DND-41 (cell line): ENCODE measurements at regions not wholly inside any gene's neighbourhood (a gene's known extent, or its start where the extent isn't known, plus 50 kb on each side); places are given as distances from the start of the nearest gene placed in this dataset.

Source experiments
- ATAC-seq: fragments of 200-7000 bp; cut with Tn5 transposase; 3 replicates; pipeline ENCODE4 v1.9.1; 2021; ENCODE audit warnings: low read depth; ENCODE audit not compliant: insufficient read depth
- DNase-seq: peaks from one replicate; pipeline ENCODE4 v3.0.0-alpha.2; 2020
- H2AFZ ChIP-seq: 2 replicates; pipeline ENCODE4 v1.6.0; 2012; ENCODE audit warnings: low read depth, low read length
- H3K27ac ChIP-seq: 2 replicates; pipeline ENCODE4 v1.5.1; 2012; ENCODE audit warnings: low read length, inconsistent platforms
- H3K27me3 ChIP-seq: fragments of 200-600 bp; sonication (generic); 2 replicates; pipeline ENCODE4 v1.6.0; 2012; ENCODE audit warnings: low read length, mild to moderate bottlenecking, inconsistent platforms; ENCODE audit not compliant: insufficient read depth, poor library complexity
- H3K36me3 ChIP-seq: 2 replicates; pipeline ENCODE4 v1.5.1; 2012; ENCODE audit warnings: low read length, inconsistent platforms; ENCODE audit not compliant: insufficient read depth
- H3K4me1 ChIP-seq: 2 replicates; pipeline ENCODE4 v1.5.1; 2012; ENCODE audit warnings: mild to moderate bottlenecking, low read length; ENCODE audit not compliant: insufficient read depth
- H3K4me2 ChIP-seq: 2 replicates; pipeline ENCODE4 v1.6.0; 2012; ENCODE audit warnings: mild to moderate bottlenecking, moderate library complexity, low read length, inconsistent platforms; ENCODE audit not compliant: insufficient read depth
- H3K4me3 ChIP-seq, 2 experiments: fragments of 200-600 bp in 1 of 2; shearing (Covaris generic) in 1 of 2; 2 replicates each; pipeline ENCODE4 v1.5.1; 2012 to 2016; ENCODE audit warnings: inconsistent platforms in 2 of 2, low read length in 2 of 2, mild to moderate bottlenecking in 2 of 2, low read depth in 1 of 2, moderate library complexity in 1 of 2
- H3K79me2 ChIP-seq: 2 replicates; pipeline ENCODE4 v1.6.0; 2012; ENCODE audit warnings: low read length, inconsistent platforms; ENCODE audit not compliant: insufficient read depth
- H3K9ac ChIP-seq: 2 replicates; pipeline ENCODE4 v1.6.0; 2012; ENCODE audit warnings: low read depth, mild to moderate bottlenecking, inconsistent platforms, low read length, moderate library complexity
- H3K9me3 ChIP-seq: 2 replicates; pipeline ENCODE4 v1.5.1; 2012; ENCODE audit warnings: low read length, moderate library complexity, mild to moderate bottlenecking, inconsistent platforms; ENCODE audit not compliant: insufficient read depth, severe bottlenecking
- H4K20me1 ChIP-seq: 2 replicates; pipeline ENCODE4 v1.6.0; 2012; ENCODE audit warnings: low read length; ENCODE audit not compliant: insufficient read depth
- CTCF ChIP-seq: IDR thresholded peaks from 2 replicates; pipeline ENCODE4 v1.5.1; 2012; ENCODE audit warnings: borderline replicate concordance, low read length, moderate library complexity, mild to moderate bottlenecking; ENCODE audit not compliant: poor library complexity, severe bottlenecking; ENCODE audit errors: extremely low read depth
- EZH2 ChIP-seq: IDR thresholded peaks from 3 replicates; pipeline ENCODE4 v1.6.1; 2012; ENCODE audit warnings: borderline replicate concordance, low read depth, mild to moderate bottlenecking, moderate library complexity, low read length, inconsistent platforms; ENCODE audit not compliant: severe bottlenecking

GRCh38 chr10:88174391-88174790 lies 311.0 kb downstream of the PTEN start:
- H3K27ac ChIP-seq = no peak overlapping the region
- no peaks in the 10 kb centered on the region for H3K27me3 ChIP-seq
- H3K36me3 ChIP-seq = no peaks in the 10 kb centered on the region
- TF ChIP-seq EZH2 (no peak), CTCF (no peak)
- H3K9me3 ChIP-seq = peaks cover 5% of the 10 kb centered on the region
- no peaks in the 10 kb centered on the region for H4K20me1 ChIP-seq
- H2AFZ ChIP-seq = no peak overlapping the region
- H3K4me2 ChIP-seq = no peak overlapping the region
- no peaks in the 10 kb centered on the region for H3K79me2 ChIP-seq
- H3K9ac ChIP-seq = no peak overlapping the region
- H3K4me3 ChIP-seq = no peak overlapping the region
- DNase-seq (no peak), ATAC-seq (no peak)
- H3K4me1 ChIP-seq = peaks cover 50% of the 10 kb centered on the region

DNA sequence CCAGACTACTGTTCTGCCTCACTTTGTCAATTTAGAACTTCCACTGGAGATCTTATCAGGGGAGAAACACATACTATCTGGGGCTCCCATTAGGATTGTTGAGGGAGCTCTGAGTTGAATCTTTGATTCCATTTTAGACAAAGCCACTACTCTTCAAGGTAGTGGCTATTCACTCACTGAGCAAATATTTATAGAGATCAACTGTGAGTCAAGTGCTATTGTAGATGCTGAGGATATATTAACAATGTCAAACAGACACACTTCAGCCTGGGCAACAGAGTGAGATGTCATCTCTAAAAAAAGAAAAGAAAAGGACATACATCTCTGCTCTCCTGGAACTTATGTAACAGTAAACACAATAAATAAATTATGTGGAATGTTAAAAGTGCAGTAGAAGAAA lies 315.3 kb downstream of the PTEN start:
- Histone ChIP-seq H3K4me3 (no peak overlapping the region), H3K79me2 (no peaks in the 10 kb centered on the region), H3K27ac (no peak overlapping the region), H3K4me1 (peaks cover 9% of the 10 kb centered on the region), H3K36me3 (no peaks in the 10 kb centered on the region), H3K4me2 (no peak overlapping the region), H4K20me1 (no peaks in the 10 kb centered on the region), H3K9me3 (peaks cover 5% of the 10 kb centered on the region), H3K27me3 (no peaks in the 10 kb centered on the region), H2AFZ (no peak overlapping the region), H3K9ac (no peak overlapping the region)
- TF ChIP-seq CTCF (no peak), EZH2 (no peak)
- no peak for DNase-seq
- ATAC-seq = no peak

GRCh38 chr10:88179831-88180230 lies 316.4 kb downstream of the PTEN start:
- Histone ChIP-seq H3K36me3 (no peaks in the 10 kb centered on the region), H3K9me3 (no peaks in the 10 kb centered on the region), H2AFZ (no peak overlapping the region), H3K27me3 (no peaks in the 10 kb centered on the region), H3K4me1 (peaks cover 9% of the 10 kb centered on the region), H3K4me2 (no peak overlapping the region), H3K9ac (no peak overlapping the region), H3K79me2 (no peaks in the 10 kb centered on the region), H4K20me1 (no peaks in the 10 kb centered on the region), H3K4me3 (no peak overlapping the region), H3K27ac (no peak overlapping the region)
- TF ChIP-seq EZH2 (no peak), CTCF (no peak)
- no peak for ATAC-seq
- DNase-seq = no peak
